Mesodermal cell (in vitro differentiated cells): ENCODE measurements at regions not wholly inside any gene's neighbourhood (a gene's known extent, or its start where the extent isn't known, plus 50 kb on each side); places are given as distances from the start of the nearest gene placed in this dataset.
"Not testable (repeated sequence)": the region's sequence is repeated elsewhere in the genome, so short reads cannot be mapped to it uniquely, and the experiment has no call there.

ENCODE experiments used
- H3K27ac ChIP-seq: 2 replicates; pipeline ENCODE4 v1.7.0; 2013; ENCODE audit warnings: mild to moderate bottlenecking, low read depth, low read length, moderate library complexity; ENCODE audit not compliant: severe bottlenecking
- H3K36me3 ChIP-seq: 2 replicates; pipeline ENCODE4 v1.7.1; 2013; ENCODE audit warnings: mild to moderate bottlenecking, low read length, moderate library complexity; ENCODE audit not compliant: control insufficient read depth, insufficient read depth
- H3K4me1 ChIP-seq: one replicate; pipeline ENCODE4 v1.7.1; 2013; ENCODE audit warnings: mild to moderate bottlenecking, low read length; ENCODE audit not compliant: insufficient read depth, control insufficient read depth, poor library complexity, severe bottlenecking
- H3K4me3 ChIP-seq: 2 replicates; pipeline ENCODE4 v1.7.0; 2013; ENCODE audit warnings: low read length, control low read depth, mild to moderate bottlenecking; ENCODE audit not compliant: insufficient read depth, poor library complexity, severe bottlenecking; ENCODE audit errors: extremely low read depth
- H3K9me3 ChIP-seq: 2 replicates; pipeline ENCODE4 v1.7.1; 2013; ENCODE audit warnings: mild to moderate bottlenecking, low read length, moderate library complexity; ENCODE audit not compliant: control insufficient read depth
- WGBS, 2 experiments: methylation state at CpG; one replicate each; pipeline ENCODE4 v1.1.5; 2013; ENCODE audit warnings: missing lambda C conversion rate in 2 of 2; ENCODE audit not compliant: insufficient coverage in 2 of 2; 5-methylcytosine and 5-hydroxymethylcytosine counted together

DNA sequence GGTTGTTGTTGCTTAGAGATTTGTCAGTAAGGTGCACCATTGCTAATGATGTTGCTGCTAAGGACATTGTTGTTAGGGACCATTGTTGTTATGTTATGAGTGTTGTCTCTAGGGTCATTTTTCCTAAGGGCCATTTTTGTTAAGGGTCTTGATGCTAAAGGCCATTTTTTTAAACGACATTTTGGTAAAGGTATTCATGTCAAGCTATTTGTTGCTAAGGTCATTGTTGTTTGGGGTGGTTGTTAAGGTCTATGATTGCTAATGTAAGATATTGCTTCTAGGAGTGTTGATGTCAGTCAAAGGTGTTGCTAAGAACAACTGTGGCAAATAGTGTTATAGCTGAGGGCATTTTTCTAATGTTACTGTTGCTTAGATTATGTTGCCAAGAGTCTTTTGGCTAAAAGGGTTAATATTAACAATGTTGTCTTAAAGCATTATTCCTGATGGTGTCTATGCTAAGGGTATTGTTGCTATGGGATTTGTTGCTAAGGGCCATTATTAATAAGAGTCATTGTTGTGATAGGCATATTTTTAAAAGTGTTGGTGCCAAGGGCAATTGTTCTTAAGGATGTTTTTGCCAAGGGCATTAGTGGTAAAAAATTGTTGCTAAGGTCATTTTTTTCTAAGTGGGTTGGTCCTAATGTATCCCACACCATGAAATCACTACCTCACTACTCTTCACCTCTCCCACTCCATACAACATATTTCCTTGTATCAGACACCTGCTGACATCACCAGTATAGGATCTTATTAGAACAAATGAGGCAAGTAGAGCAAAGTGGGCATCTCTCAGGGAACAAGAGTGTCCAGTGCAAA lies 56.2 kb downstream of the SPATA31A6 start:
- H3K4me1 ChIP-seq, H3K27ac ChIP-seq, H3K4me3 ChIP-seq, H3K36me3 ChIP-seq, H3K9me3 ChIP-seq: not testable (repeated sequence)
- WGBS, 2 experiments, result 82 to 92% methylated on average over 1 of the region's 1 CpG

DNA sequence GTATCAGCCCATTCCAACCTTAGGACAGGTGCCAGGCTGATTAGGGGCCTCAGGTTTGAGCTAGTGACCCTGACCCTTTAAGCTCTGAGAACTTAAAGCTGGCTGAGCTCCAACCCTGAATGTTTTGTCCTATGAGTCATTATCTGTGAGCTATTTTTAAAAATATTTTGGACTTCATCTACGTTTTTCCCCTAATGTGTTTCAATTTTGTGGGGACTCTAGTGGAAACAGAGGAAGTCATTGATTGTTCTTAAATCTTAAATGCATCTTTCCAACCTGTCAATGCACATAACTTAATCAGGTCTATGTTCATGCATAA lies 56.8 kb downstream of the SPATA31A6 start:
- not testable (repeated sequence) for H3K4me3 ChIP-seq, H3K27ac ChIP-seq, H3K36me3 ChIP-seq, H3K4me1 ChIP-seq, H3K9me3 ChIP-seq
- no CpG with 5 or more reads among the region's 1 CpG for whole genome bisulfite sequencing, 2 experiments

DNA sequence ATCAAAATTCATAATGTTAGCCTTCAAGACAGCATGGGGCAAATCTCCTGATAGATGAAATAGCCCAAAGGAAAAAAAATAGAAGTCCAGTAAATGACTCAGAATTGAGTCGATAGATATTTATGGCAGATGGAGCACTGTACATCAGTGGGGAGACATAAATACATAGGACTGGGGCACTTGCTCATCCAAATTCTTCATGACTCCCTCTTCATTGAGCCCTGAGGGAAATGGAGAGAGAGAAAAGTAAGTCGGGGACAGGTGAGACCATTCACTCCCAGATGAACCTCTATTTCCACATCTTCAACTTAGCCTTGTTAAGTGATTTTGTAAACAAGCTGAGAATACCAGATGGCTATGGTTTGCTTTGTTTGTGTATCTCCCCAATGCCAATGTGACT lies 59.8 kb downstream of the SPATA31A6 start:
- H3K27ac ChIP-seq, H3K4me3 ChIP-seq, H3K36me3 ChIP-seq, H3K4me1 ChIP-seq, H3K9me3 ChIP-seq: not testable (repeated sequence)
- WGBS, 2 experiments, result no CpG with 5 or more reads among the region's 2 CpGs

DNA sequence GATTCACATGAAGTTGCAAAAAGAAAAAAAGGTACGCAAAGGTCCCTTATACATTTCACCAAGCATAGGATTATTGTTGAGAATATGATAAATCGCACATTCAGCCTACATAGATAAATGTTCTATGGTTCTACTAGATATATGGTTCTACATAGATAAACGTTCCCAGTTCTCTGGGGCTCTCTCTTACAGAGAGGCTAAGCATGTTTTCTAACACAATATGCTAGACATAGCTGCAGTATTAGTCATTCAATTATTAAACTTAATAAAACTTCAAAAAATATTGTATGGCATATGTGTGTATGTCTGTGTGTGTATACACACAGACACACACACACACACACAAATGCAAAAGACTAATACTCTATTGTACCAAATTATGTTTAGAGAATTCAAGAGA lies 60.4 kb downstream of the SPATA31A6 start:
- WGBS, 2 experiments, result no CpG with 5 or more reads among the region's 3 CpGs
- H3K4me3 ChIP-seq, result not testable (repeated sequence)

DNA sequence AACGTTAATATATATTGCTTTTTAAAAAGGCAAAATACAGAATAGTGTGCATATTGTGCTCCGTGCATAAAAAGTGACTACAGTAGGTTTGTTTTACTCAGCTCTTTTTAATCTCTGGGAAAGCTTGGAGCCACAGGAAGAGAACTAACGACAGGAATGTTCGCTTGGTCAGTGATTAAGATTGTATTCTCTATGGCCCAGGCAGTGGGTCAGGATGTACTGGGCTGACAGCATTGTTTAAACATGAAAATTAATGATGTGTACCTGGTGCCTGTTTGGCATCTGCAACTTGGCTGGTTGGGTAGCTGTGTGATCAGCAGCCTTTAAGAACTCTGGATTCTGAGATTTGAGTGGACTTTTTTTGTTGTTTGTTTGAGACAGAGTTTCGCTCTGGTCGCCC lies 85.3 kb downstream of the SPATA31A6 start:
- not testable (repeated sequence) for H3K9me3 ChIP-seq, H3K4me3 ChIP-seq, H3K36me3 ChIP-seq, H3K4me1 ChIP-seq, H3K27ac ChIP-seq
- WGBS, 2 experiments, result 93% methylated on average over 5 to 6 of the region's 6 CpGs

More for the DNA sequence above, 60.4 kb downstream of the SPATA31A6 start:
- not testable (repeated sequence) for H3K4me1 ChIP-seq, H3K9me3 ChIP-seq, H3K27ac ChIP-seq, H3K36me3 ChIP-seq

DNA sequence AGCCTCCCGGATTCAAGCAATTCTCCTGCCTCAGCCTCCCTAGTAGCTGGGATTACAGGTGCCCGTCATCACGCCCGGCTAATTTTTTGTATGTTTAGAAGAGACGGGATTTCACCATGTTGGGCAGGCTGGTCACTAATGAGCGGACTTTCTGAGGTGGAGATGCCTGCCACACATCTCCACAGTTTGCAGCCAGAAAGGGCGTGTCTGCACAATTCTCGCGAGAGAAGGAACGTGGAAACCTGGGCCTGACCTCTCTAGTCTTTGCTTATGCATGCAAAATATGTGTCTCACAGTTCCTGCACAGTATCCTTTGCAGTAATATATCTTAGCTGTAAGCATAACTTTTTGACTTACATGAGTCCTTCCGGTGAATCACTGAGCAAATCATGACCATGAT lies 85.7 kb downstream of the SPATA31A6 start:
- not testable (repeated sequence) for H3K36me3 ChIP-seq, H3K27ac ChIP-seq, H3K4me1 ChIP-seq, H3K4me3 ChIP-seq, H3K9me3 ChIP-seq
- 90 to 92% methylated on average over 10 to 11 of the region's 11 CpGs for WGBS, 2 experiments

DNA sequence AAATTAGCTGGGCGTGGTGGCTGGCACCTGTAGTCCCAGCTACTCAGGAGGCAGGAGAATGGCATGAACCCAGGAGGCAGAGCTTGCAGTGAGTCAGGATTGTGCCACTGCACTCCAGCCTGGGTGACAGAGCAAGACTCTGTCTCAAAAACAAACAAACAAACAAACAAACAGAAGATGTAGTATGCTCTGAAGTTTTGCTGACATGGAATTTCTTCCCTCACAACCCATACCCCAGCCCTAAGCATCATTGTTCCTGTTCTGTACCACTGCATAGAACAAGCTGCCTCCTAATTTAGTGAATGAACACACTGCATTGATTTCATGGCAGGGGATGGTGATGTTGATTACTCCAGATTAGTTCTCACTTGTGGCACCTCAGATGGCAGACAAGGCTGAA lies 89.7 kb downstream of the SPATA31A6 start:
- not testable (repeated sequence) for H3K9me3 ChIP-seq, H3K36me3 ChIP-seq, H3K4me3 ChIP-seq, H3K27ac ChIP-seq, H3K4me1 ChIP-seq
- WGBS, 2 experiments, result 83% methylated on average over 1 of the region's 1 CpG; no CpG with 5 or more reads in 1 of the 2 experiments

DNA sequence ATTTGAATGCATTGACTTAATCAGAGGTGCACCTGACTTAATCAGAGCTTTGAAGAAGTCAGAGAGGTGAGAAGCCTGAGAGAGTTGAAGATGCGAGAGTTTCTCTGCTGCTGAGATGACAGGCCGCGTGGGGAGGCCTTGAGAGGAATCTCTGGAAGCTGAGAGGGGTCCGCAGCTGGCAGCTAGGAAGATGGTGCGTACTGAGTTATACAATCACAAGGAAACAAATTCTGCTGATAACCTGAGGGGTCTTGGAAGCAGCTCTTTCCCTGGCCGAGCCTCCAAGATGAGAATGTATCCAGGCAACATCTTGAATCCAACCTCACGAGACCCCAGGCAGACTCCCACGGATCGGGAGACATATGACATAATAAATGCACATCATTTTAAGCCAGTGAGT lies 91.7 kb downstream of the SPATA31A6 start:
- Histone ChIP-seq H3K4me3 (no peak overlapping the region), H3K4me1 (no peaks in the 10 kb centered on the region), H3K9me3 (no peaks in the 10 kb centered on the region), H3K27ac (no peak overlapping the region), H3K36me3 (no peaks in the 10 kb centered on the region)
- 82 to 100% methylated on average over 3 to 4 of the region's 9 CpGs for WGBS, 2 experiments

DNA sequence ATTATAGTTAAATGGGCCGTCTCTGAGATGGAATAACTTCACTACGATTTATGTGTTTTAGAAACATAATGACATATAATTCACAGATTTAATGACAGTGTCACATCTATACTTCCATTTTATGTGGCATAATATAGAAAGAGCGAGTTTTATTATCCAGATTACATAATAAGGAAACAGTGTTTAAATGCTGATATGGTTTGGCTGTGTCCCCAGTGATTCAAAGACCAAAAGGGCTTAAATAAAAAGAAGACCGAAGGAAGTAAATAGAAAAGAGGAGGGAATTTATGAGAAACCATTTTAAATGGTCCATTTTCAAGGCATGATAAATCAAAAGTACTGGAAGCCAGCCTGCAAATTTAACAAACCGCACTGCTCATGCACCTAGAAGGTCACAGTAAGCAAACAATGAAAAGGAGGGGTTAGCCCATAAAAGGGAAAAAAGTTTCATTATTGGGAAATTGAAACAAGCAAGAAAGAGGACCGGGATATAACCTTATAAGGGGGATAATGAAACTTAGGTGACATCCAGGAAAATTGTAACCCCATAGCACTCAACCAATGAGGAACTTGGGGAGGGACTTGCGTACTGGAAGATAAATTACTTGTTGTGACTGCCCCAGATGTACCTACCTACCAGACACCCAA lies 99.2 kb downstream of the SPATA31A6 start:
- not testable (repeated sequence) for H3K4me3 ChIP-seq, H3K27ac ChIP-seq, H3K36me3 ChIP-seq, H3K9me3 ChIP-seq, H3K4me1 ChIP-seq
- WGBS, 2 experiments, result 100% methylated on average over 1 of the region's 7 CpGs; no CpG with 5 or more reads in 1 of the 2 experiments

DNA sequence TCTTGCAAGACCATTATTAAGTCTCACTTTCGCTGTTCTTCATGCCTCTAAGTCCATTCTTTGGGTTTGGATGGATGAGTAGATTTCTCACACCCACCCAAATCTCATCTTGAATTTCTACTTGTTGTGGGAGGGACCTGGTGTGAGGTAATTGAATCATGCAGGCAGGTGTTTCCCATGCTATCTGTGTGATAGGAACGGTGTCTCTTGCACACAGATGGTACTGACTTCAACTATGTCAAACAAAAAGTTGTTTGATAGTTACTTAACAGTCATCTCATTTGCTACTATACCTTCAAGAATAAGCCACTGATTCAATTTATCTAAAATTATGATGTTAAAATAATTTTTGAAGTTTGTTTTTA lies 99.7 kb downstream of the SPATA31A6 start:
- not testable (repeated sequence) for H3K4me3 ChIP-seq, H3K4me1 ChIP-seq, H3K36me3 ChIP-seq, H3K27ac ChIP-seq, H3K9me3 ChIP-seq
- no CpG with 5 or more reads among the region's 2 CpGs for WGBS, 2 experiments

DNA sequence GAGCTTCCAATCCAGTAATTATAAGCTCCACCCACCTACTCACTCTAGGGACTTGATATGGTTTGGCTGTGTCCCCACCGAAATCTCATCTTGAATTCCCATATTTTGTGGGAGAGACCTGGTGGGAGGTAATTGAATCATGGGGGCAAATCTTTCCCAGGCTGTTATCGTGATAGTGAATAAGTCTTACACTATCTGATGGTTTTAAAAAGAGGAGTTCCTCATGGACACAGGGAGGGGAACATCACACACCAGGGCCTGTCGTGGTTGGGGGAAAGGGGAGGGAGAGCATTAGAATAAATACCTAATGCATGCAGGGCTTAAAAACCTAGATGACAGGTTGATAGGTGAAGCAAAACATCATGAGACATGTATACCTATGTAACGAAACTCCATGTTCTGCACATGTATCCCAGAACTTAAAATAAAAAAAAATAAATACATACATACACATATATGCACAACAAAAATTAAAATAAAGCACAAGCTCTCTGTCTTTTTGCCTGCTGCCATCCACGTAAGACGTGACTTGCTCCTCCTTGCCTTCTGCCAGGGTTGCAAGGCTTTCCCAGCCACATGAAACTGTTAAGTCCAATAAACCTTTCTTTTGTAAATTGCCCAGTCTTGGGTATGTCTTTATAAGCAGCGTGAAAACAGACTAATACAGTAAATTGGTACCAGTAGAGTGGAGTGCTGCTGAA lies 102.8 kb downstream of the SPATA31A6 start:
- H3K36me3 ChIP-seq, H3K9me3 ChIP-seq, H3K4me1 ChIP-seq, H3K4me3 ChIP-seq, H3K27ac ChIP-seq: not testable (repeated sequence)
- WGBS, 2 experiments, result 83 to 100% methylated on average over 3 to 4 of the region's 7 CpGs
